GM12872 (cell line): ENCODE measurements at regions not wholly inside any gene's neighbourhood (a gene's known extent, or its start where the extent isn't known, plus 50 kb on each side); places are given as distances from the start of the nearest gene placed in this dataset.

Source experiments
- CTCF ChIP-seq: IDR thresholded peaks from 3 replicates; pipeline ENCODE4 v1.5.1; 2011; ENCODE audit warnings: low read depth, mild to moderate bottlenecking, low read length, moderate library complexity; ENCODE audit not compliant: insufficient read depth

GRCh38 chr5:2018390-2018724 lies 135.6 kb upstream of the IRX4 start:
- TF ChIP-seq CTCF, result no peak

GRCh38 chr5:2017540-2018389 lies 135.0 kb upstream of the IRX4 start:
- TF ChIP-seq CTCF, result peak; percentile 71; the same call in 2 of the 3 replicates

- no peak for TF ChIP-seq CTCF
Measured at GRCh38 chr5:2015961-2016360, 133.2 kb upstream of the IRX4 start.

- no peak for TF ChIP-seq CTCF
Measured at GRCh38 chr5:2015124-2015848, 132.6 kb upstream of the IRX4 start.

GRCh38 chr5:2014058-2014610 lies 131.4 kb upstream of the IRX4 start:
- TF ChIP-seq CTCF, result no peak

GRCh38 chr5:2013301-2014057 lies 130.8 kb upstream of the IRX4 start:
- no peak for TF ChIP-seq CTCF

- TF ChIP-seq CTCF, result no peak
Measured at GRCh38 chr5:2012885-2013284, 130.2 kb upstream of the IRX4 start.
